CD4-positive, alpha-beta T cell treated with Interleukin-4 for 4 hours (primary cell): ENCODE measurements at regions not wholly inside any gene's neighbourhood (a gene's known extent, or its start where the extent isn't known, plus 50 kb on each side); places are given as distances from the start of the nearest gene placed in this dataset.

ENCODE experiments used
- DNase-seq: peaks from one replicate; pipeline ENCODE4 v3.0.0-alpha.2; 2020

GRCh38 chr1:29746076-29746665, 509.8 kb downstream of the PTPRU start:
- no peak for DNase-seq

DNA sequence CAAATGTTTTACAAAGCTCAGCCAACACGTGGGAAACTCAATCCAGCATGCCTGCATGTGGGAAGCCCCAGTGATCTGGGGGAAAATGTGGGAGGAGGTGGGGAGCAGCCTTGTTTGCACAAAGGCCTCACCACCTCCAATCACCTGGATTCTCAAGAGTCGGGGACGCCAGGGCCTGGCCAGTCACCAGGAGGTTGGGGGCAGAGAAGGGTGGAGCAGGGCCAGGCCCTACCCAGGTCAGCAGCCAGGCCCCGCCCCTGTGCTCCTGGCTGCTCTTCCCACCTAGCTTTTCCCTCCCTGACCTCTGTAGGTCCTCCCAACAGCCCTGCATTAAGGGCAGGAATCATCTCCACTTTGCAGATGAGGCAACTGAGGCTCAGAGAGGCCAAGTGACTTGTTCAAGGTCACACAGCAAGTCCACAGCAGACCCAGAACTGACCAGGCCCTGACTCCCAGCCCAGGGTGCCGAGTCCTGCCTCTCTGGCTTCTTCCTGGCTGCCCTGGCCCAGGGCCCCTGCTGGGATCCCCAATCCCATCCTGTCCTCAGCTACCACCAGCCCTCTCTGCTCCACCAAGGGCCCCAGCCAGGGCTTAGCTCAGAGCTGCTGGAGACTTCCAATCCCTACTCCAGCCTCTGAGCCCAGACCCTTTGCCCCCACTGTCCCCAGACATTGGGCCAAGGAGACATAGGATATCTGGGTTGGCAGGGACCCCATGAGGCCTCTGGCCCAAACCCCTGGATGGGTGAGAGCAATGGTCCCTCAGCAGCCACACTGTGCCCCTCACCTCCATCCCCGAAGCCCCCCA, 508.6 kb downstream of the PTPRU start:
- DNase-seq = no peak

- no peak for DNase-seq
Observed at GRCh38 chr1:29743931-29744330, 507.6 kb downstream of the PTPRU start.

GRCh38 chr1:29743264-29743663, 506.9 kb downstream of the PTPRU start:
- no peak for DNase-seq

- DNase-seq = no peak
Observed at GRCh38 chr1:29739176-29739575, 502.9 kb downstream of the PTPRU start.

GRCh38 chr1:29736582-29737188, 500.4 kb downstream of the PTPRU start:
- no peak for DNase-seq

DNA sequence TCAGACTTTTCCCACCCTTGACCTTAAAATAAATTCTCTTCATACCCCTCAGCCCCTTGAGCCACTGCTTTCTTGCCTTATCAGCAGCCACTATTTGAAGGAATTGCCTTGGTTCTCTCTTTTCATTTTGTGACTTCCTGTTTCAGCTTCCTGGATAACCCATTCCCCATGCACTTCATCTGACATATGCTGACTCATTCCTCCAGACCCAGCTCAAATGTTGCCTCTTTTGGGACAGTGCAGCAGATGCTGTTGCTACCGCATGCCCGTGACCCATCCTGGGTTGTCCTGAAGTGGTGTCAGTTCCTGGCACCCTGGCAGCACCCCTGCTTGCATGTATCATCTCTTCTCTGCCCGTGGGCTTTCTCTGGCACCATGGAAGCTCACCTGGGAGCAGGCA, 496.1 kb downstream of the PTPRU start:
- DNase-seq = no peak

- DNase-seq = no peak
Observed at GRCh38 chr1:29730623-29731022, 494.3 kb downstream of the PTPRU start.

DNA sequence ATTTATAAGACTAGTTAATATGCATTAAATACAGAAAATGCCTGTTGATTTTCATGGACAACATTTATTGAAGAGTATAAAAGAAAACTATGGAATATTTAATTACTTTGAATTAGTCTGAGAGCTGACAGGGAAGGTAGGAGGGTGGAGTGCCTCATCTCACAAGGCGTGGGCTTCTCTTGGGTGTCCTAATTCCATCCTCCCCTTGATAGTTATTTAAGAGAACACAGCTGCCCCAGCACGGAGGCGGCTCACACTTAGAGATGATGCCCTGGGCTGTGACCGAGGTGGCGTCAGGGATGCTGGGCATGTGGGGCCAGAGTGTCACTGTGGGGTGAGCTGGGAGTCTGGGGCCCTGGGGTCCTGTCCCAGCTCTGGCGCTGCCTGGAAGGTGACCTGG, 493.0 kb downstream of the PTPRU start:
- DNase-seq = no peak

DNA sequence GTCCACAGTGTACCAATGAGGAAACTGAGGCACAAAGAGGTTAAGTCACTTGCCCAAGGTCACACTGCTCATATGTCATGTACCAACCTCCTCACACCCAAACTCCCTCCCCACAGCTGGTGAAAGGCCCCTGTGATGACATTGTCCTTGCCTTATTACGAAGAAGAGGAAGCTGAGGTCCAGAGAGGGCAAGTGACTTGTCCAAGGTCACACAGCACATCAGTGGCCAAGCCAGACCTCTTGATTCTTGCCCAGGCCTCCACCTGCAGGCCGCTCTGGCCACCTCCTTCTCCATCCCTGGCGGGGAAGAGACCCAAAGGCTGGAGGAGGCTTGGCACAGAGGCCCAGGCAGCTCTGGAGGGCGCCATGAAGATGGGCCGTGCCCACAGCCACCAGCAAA, 492.4 kb downstream of the PTPRU start:
- DNase-seq = no peak

DNA sequence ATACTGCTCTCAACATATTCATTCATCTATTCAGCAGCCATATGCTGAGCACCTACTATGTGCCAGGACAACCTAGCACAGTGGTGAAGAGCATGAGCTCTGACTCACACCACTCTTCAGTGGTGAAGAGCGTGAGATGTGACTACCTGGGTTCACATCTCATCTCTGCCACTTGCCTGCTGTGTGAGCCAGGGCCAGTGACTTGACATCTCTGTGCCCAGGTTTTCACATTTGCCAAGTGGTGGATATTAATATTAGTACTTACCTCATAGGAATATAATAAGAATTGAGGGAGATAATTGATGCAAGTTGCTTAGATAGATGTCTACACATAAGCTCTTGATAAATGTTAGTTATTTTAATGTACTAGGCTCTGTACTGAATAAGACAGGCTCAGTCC, 488.9 kb downstream of the PTPRU start:
- no peak for DNase-seq

GRCh38 chr1:29722598-29722997, 486.3 kb downstream of the PTPRU start:
- no peak for DNase-seq

DNA sequence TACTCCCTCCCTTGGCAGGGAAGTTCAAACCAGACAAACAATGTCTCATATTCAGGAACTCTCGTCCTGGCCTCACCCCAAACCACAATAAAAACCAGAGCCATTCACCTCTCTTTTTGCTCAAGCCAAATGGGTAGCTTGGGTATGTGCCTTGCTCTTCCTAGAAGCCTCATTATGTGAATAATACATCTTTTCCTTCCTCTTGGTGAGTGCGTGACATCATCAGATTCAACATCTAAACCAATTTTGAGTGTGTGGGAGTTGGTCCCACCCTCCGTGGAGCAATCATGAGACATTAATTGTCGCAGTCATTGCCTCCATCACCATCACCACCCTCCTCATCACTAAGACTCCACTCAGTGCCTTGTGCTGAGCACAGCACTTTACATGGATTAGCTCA, 482.9 kb downstream of the PTPRU start:
- DNase-seq = no peak

DNA sequence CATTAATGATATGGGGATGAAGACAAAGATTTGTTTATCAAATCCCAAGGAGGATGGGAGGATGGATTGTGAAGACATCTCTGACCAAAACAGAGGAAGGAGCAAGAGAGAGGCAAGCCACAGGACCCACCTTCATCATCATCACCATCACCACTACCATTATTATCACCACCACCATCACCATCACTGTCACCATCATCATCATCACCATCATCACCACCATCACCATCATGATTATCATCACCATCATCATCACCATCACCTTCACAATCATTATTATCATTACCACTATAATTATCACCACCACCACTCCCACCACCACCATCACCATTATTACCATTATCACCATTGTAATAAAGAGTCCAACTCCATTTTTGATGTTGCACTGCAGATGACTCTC, 482.5 kb downstream of the PTPRU start:
- DNase-seq = no peak

DNA sequence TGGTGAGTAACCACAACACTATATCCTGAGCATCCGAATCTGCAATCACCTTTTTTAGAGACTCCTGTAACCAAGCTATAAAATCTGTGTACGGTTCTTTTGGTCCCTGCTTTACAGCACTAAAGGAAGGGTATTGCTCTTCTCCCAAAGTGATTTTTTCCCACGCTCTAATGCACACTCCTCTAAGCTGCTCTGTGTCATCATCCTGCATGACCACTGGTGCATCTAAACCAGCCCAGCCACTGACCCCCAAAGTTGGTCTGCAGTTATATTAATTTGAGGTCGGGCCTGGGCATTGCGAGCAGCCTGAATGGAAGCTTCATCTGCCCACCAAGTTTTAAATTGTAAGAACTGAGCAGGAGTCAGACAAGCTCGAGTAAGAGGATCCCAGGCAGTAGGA, 480.0 kb downstream of the PTPRU start:
- no peak for DNase-seq

GRCh38 chr1:29713857-29714256, 477.5 kb downstream of the PTPRU start:
- DNase-seq = no peak

- no peak for DNase-seq
Observed at GRCh38 chr1:29712801-29713200, 476.5 kb downstream of the PTPRU start.

DNA sequence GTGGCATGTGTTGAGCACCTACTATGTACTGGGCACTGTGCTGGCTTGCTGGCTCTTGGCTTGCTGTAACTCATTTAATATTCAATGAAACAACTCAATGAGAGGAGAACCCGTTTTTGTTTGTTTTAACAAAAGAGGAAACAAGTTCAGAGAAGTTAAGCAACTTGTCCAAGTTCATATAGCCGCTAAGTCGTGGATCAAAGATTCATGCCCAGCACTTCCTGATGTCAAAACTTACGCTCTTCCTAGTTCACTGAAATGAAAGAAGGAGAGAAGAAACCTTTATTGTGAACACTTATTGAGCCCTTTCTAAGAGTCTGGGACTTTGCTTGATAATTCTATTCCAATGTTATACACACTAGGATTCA, 475.9 kb downstream of the PTPRU start:
- no peak for DNase-seq

- no peak for DNase-seq
Observed at GRCh38 chr1:29711582-29712283, 475.4 kb downstream of the PTPRU start.

- DNase-seq = no peak
Observed at GRCh38 chr1:29709704-29710280, 473.5 kb downstream of the PTPRU start.

DNA sequence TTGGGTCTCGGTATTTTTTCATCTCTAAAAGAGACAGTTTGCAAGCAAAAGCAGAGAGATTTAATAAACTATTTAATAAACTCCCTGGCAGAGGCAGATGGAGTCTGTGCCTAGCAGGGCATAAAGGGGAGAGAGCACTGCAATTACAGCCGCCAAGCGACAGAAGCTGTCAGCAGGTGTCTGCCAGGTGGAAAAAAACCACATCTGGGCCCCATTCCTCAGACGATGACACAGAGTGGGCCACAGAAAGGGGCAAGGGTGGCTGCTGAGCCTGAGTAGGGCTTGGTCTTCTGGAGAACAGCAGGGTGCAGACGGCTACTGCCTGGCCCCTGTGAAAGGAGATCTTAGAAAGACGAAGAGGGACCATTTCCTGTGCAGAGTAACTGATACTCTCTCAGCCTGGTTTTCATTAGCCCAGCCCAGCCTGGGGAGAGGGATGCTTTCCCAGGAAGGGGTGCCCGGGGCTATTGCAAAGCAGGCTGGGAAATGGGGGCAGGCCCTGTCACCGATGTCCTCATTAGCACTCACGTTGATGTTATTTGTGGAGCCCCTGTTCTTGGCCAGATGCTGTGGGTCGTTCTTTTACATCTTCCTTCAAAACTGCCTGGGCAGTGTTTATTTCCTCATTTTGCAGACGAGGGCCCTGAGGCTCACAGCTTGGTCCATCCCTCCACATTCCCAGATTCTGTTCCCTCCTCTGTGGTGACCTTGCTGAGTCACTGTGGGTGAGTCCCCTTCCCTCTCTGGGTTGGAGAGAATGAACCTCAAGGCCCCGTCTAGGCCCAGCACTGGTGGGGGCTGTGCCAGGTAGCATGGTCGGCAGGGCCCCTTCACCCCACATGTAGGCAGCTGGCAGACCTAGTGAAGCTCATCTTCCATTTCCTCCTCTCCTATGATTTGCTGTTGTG, 472.7 kb downstream of the PTPRU start:
- no peak for DNase-seq

DNA sequence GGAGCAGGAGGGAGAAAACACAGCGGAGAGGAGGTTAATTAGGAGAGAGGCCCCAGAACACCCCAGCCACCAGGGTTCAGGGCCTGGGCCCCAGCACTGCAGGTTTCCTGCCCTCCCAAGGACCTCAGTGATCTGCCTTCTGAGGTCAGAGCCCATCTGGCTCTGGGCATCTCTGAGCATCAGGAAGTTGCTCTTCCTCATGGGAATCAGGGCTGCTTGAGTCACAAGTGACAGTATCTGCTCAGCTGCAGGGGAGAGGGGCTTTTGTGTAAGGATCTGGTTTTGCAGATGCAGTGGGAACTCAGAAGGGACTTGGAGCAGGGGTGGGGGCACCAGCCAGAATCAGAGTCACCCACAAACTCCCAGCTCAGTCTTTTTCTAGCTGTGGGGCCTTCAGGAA, 472.1 kb downstream of the PTPRU start:
- DNase-seq = no peak
